ENCODE measurements at regions not wholly inside any gene's neighbourhood (a gene's known extent, or its start where the extent isn't known, plus 50 kb on each side); places are given as distances from the start of the nearest gene placed in this dataset.

DNA sequence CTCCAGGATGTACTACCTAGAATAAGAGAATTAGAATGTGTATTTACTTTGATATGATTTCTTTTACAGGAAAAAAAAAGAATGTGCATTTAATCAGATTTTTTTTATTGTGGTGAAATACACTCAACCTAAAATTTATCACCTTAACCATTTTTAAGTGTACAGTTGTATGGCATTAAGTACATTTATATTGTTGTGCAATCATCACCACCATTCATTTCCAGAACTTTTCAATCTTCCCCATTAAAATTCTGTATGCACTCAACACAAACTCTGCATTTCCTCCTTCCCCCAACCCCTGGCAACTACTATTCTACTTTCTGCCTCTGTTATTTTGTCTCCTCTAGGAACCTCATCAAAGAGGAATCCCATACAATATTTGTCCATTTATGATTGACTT, 66.0 kb upstream of the APC start (continued):
- TF ChIP-seq, protein P1, sequence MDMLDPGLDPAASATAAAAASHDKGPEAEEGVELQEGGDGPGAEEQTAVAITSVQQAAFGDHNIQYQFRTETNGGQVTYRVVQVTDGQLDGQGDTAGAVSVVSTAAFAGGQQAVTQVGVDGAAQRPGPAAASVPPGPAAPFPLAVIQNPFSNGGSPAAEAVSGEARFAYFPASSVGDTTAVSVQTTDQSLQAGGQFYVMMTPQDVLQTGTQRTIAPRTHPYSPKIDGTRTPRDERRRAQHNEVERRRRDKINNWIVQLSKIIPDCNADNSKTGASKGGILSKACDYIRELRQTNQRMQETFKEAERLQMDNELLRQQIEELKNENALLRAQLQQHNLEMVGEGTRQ (CRISPR knock-in tag; IDR thresholded peaks at IDR 0.05) = no peak
- TF ChIP-seq, protein P2, sequence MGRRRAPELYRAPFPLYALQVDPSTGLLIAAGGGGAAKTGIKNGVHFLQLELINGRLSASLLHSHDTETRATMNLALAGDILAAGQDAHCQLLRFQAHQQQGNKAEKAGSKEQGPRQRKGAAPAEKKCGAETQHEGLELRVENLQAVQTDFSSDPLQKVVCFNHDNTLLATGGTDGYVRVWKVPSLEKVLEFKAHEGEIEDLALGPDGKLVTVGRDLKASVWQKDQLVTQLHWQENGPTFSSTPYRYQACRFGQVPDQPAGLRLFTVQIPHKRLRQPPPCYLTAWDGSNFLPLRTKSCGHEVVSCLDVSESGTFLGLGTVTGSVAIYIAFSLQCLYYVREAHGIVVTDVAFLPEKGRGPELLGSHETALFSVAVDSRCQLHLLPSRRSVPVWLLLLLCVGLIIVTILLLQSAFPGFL (CRISPR knock-in tag; IDR thresholded peaks at IDR 0.05; ENCODE audit: borderline replicate concordance) = no peak
- TF ChIP-seq, protein P3, sequence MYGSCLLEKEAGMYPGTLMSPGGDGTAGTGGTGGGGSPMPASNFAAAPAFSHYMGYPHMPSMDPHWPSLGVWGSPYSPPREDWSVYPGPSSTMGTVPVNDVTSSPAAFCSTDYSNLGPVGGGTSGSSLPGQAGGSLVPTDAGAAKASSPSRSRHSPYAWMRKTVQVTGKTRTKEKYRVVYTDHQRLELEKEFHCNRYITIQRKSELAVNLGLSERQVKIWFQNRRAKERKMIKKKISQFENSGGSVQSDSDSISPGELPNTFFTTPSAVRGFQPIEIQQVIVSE (CRISPR knock-in tag; IDR thresholded peaks at IDR 0.05; ENCODE audit: borderline replicate concordance) = no peak
- TF ChIP-seq ZNF121 (CRISPR knock-in tag; IDR thresholded peaks at IDR 0.05) (no peak), MXD4 (CRISPR knock-in tag; IDR thresholded peaks at IDR 0.05; ENCODE audit: borderline replicate concordance) (no peak), ESRRA (CRISPR knock-in tag; IDR thresholded peaks at IDR 0.05; ENCODE audit: borderline replicate concordance) (no peak), NR2C2 (CRISPR knock-in tag; IDR thresholded peaks at IDR 0.05) (no peak), NFE2L1 (CRISPR knock-in tag; IDR thresholded peaks at IDR 0.05) (no peak)

DNA sequence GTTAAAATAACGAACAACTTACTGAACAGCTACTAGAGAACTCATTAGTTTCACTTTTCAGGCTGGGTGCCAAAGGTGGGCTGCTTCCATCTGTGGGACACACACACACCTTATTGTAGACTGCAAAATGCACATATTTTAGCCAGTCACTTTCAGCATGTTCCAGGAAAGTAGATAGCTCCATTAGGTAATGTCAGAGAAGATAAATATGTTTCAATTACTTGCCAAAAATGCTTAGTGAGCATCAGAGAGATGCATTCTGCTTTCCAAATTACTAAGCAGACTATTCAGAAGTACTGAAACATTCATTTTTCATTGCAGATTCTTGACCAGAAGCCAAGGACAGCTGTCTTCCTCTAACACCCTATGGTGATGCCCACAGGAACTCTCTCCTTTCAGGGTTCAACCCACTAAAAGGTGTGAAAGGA, 56.2 kb upstream of the APC start:
- POLR2A ChIA-PET = no interaction called here
- DNase-seq (ENCODE audit: low spot score) (no peak), ATAC-seq (no peak)
- CTCF ChIA-PET = no interaction called here
- H3K4me3 Mint-ChIP-seq = no peak overlapping the region
- no peak overlapping the region for H3K27ac Mint-ChIP-seq
- no peaks in the 10 kb centered on the region for H3K4me1 Mint-ChIP-seq
- H3K27me3 Mint-ChIP-seq (ENCODE audit: low read depth) = no peaks in the 10 kb centered on the region
- no peaks in the 10 kb centered on the region for H3K36me3 Mint-ChIP-seq
- peaks cover 8% of the 10 kb centered on the region for H3K9me3 Mint-ChIP-seq
- TF ChIP-seq, protein P4, sequence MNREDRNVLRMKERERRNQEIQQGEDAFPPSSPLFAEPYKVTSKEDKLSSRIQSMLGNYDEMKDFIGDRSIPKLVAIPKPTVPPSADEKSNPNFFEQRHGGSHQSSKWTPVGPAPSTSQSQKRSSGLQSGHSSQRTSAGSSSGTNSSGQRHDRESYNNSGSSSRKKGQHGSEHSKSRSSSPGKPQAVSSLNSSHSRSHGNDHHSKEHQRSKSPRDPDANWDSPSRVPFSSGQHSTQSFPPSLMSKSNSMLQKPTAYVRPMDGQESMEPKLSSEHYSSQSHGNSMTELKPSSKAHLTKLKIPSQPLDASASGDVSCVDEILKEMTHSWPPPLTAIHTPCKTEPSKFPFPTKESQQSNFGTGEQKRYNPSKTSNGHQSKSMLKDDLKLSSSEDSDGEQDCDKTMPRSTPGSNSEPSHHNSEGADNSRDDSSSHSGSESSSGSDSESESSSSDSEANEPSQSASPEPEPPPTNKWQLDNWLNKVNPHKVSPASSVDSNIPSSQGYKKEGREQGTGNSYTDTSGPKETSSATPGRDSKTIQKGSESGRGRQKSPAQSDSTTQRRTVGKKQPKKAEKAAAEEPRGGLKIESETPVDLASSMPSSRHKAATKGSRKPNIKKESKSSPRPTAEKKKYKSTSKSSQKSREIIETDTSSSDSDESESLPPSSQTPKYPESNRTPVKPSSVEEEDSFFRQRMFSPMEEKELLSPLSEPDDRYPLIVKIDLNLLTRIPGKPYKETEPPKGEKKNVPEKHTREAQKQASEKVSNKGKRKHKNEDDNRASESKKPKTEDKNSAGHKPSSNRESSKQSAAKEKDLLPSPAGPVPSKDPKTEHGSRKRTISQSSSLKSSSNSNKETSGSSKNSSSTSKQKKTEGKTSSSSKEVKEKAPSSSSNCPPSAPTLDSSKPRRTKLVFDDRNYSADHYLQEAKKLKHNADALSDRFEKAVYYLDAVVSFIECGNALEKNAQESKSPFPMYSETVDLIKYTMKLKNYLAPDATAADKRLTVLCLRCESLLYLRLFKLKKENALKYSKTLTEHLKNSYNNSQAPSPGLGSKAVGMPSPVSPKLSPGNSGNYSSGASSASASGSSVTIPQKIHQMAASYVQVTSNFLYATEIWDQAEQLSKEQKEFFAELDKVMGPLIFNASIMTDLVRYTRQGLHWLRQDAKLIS (CRISPR knock-in tag; IDR thresholded peaks at IDR 0.05; ENCODE audit: borderline replicate concordance) = no peak
- no peak for TF ChIP-seq JUN (CRISPR knock-in tag; IDR thresholded peaks at IDR 0.05)
- TF ChIP-seq, protein P5, sequence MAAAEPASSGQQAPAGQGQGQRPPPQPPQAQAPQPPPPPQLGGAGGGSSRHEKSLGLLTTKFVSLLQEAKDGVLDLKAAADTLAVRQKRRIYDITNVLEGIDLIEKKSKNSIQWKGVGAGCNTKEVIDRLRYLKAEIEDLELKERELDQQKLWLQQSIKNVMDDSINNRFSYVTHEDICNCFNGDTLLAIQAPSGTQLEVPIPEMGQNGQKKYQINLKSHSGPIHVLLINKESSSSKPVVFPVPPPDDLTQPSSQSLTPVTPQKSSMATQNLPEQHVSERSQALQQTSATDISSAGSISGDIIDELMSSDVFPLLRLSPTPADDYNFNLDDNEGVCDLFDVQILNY (CRISPR knock-in tag; IDR thresholded peaks at IDR 0.05) = no peak
- TF ChIP-seq, protein P3 (CRISPR knock-in tag; IDR thresholded peaks at IDR 0.05; ENCODE audit: borderline replicate concordance) = no peak
- TF ChIP-seq, protein P6, sequence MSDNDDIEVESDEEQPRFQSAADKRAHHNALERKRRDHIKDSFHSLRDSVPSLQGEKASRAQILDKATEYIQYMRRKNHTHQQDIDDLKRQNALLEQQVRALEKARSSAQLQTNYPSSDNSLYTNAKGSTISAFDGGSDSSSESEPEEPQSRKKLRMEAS (CRISPR knock-in tag; IDR thresholded peaks at IDR 0.05) = no peak
- TF ChIP-seq KAT7 (CRISPR knock-in tag; IDR thresholded peaks at IDR 0.05; ENCODE audit: borderline replicate concordance) = no peak
- TF ChIP-seq, protein P7, sequence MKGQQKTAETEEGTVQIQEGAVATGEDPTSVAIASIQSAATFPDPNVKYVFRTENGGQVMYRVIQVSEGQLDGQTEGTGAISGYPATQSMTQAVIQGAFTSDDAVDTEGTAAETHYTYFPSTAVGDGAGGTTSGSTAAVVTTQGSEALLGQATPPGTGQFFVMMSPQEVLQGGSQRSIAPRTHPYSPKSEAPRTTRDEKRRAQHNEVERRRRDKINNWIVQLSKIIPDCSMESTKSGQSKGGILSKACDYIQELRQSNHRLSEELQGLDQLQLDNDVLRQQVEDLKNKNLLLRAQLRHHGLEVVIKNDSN (CRISPR knock-in tag; IDR thresholded peaks at IDR 0.05) = no peak
- no peak for TF ChIP-seq TP53 (CRISPR knock-in tag; IDR thresholded peaks at IDR 0.05)
- no peak for TF ChIP-seq TCF7 (CRISPR knock-in tag; IDR thresholded peaks at IDR 0.05; ENCODE audit: low read depth)
- no peak for TF ChIP-seq RORB (CRISPR knock-in tag; IDR thresholded peaks at IDR 0.05)
- TF ChIP-seq, protein P8, sequence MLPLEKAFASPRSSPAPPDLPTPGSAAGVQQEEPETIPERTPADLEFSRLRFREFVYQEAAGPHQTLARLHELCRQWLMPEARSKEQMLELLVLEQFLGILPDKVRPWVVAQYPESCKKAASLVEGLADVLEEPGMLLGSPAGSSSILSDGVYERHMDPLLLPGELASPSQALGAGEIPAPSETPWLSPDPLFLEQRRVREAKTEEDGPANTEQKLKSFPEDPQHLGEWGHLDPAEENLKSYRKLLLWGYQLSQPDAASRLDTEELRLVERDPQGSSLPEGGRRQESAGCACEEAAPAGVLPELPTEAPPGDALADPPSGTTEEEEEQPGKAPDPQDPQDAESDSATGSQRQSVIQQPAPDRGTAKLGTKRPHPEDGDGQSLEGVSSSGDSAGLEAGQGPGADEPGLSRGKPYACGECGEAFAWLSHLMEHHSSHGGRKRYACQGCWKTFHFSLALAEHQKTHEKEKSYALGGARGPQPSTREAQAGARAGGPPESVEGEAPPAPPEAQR (CRISPR knock-in tag; IDR thresholded peaks at IDR 0.05) = no peak
- TF ChIP-seq ELF4 (CRISPR knock-in tag; IDR thresholded peaks at IDR 0.05; ENCODE audit: low read depth) = no peak
- no peak for TF ChIP-seq GTF2I (CRISPR knock-in tag; conservative IDR thresholded peaks at IDR 0.05)
- TF ChIP-seq, protein P2 (CRISPR knock-in tag; IDR thresholded peaks at IDR 0.05; ENCODE audit: borderline replicate concordance) = no peak
- no peak for TF ChIP-seq ZNF671 (CRISPR knock-in tag; IDR thresholded peaks at IDR 0.05)
- no peak for TF ChIP-seq TEAD4 (CRISPR knock-in tag; IDR thresholded peaks at IDR 0.05)
- TF ChIP-seq NR2C2 (CRISPR knock-in tag; IDR thresholded peaks at IDR 0.05) = no peak
- no peak for TF ChIP-seq CREB1 (CRISPR knock-in tag; IDR thresholded peaks at IDR 0.05)
- no peak for TF ChIP-seq MYBL2 (CRISPR knock-in tag; IDR thresholded peaks at IDR 0.05)

All from WTC11 (cell line).